SK-N-DZ (cell line): ENCODE measurements at regions not wholly inside any gene's neighbourhood (a gene's known extent, or its start where the extent isn't known, plus 50 kb on each side); places are given as distances from the start of the nearest gene placed in this dataset.
A peak's percentile ranks its signal among the peaks of the same experiment; 100 is the strongest.

Source experiments
- DNase-seq: peaks from one replicate; pipeline ENCODE4 v3.0.0-alpha.2; 2015; ENCODE audit warnings: low spot score

DNA sequence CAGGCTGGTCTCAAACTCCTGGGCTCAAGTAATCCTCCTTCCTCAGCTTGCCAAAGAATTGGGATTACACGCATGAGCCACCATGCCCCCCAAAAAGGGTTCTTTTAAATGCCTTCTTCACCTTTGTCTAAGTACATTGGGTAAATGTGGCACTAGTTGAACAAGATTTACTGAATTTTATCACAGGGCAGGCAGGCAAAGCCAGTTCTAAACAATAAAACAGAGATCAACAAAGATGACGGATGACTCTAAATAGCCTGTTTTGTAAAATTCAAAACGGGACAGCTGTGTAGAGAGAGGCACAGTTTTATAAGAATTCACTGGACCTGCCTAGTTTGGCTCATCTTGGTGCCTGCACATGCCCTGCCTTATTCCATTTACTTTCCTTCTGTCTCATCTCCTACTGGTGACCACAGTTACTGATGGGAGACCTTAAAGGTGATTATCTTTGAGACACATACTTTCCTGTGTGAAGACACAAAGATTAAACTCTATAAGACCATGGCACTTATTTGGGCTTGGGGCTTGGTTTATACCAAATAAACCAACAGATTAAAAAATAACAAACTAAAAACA lies 149.6 kb upstream of the DMRT1 start:
- no peak for DNase-seq

DNA sequence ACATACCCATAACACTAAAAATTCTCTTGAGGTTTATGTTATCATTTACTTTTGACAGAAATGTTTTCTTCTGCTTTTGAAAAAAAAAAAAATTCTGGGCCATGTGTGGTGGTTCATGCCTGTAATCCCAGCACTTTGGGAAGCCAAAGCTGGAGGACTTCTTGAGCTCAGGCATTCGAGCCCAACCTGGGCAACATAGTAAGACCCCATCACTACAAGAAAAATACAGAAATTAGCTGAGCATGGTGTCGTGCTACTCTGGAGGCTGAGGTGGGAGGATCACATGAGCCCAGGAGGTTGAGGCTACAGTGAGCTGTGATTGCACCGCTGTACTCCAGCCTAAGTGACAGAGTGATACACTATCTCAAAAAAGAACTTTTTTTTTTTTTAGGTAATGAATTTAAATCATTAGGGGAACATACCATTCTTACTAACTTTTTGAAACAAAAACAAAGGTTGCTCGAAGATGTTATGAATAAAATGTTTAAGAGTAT lies 148.8 kb upstream of the DMRT1 start:
- DNase-seq, result no peak

GRCh38 chr9:693201-694091 lies 148.1 kb upstream of the DMRT1 start:
- no peak for DNase-seq

DNA sequence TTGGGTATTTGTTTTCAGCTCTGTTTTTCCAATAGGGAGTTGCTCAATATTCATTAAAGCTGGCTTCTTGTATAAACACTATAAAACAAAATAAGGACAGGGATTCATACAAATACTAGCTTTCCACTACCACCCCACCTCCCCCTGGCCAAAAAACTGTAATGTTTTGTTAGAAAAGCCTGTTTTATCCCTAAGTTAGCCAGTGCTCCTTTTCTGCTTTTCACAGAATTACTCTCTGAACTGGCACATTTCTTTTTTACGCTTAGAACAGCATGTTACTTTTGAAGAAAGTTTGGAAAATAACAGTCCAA lies 147.4 kb upstream of the DMRT1 start:
- DNase-seq, result no peak

GRCh38 chr9:694403-695154 lies 146.9 kb upstream of the DMRT1 start:
- no peak for DNase-seq

DNA sequence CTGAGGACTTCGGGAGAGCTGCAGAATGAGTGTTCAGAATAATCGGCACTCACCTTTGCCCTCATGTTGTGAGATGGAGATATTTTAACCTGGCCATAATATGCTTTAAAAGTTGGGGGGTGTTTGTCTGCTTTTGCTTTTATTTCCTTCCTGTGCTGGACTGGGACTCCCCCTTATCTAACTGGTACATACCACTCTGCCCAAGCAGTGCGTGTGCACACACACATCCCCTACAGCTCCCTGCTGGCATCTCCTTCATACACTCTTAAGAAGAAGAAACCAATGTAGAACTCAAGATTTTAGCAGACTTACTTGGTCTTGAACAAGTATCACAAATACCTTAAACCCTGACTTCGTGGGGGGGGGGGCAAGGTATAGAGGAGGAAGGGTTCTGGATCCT lies 146.2 kb upstream of the DMRT1 start:
- no peak for DNase-seq

GRCh38 chr9:696332-697323 lies 144.9 kb upstream of the DMRT1 start:
- DNase-seq, result no peak

DNA sequence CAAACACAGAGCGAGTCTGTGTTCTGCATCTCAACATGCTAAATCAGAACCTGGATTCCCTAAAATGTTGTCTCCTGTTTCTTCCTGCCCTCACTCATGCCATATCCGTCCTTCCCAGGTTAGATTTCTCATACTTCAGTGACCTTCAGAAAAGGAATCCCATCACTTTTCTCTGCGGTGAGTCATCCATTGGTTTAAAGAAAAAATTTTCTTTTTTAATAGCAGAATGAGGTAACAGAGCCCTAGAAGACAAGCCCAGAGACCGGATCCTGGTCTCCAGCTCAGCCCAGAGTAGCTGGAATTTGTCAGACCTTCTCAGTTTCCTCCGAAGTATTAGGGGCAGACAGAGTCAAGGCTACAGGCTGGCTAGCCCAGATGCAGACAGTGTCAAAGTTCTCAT lies 143.2 kb upstream of the DMRT1 start:
- no peak for DNase-seq

- no peak for DNase-seq
Observed at GRCh38 chr9:698954-699353, 142.5 kb upstream of the DMRT1 start.

DNA sequence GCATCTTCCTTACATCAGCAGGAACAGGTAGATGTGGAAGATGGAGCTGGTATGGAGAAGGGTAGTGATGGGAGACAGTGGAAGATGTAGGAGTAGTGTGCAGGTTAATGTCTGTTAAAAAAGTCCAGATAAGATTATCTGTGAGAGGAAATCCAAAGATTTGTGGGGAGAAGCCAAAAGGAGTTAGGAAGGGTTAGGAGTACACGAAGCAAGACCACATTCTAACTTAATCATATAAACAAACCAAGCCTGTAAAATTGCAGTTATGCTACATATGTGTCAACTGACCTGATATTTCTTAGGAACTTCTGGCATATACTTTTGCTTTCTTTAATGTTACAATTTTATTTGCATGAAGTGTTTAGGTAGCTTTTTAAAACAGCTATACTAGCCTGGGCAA lies 142.1 kb upstream of the DMRT1 start:
- DNase-seq, result no peak

GRCh38 chr9:700365-701282 lies 140.9 kb upstream of the DMRT1 start:
- DNase-seq, result no peak

DNA sequence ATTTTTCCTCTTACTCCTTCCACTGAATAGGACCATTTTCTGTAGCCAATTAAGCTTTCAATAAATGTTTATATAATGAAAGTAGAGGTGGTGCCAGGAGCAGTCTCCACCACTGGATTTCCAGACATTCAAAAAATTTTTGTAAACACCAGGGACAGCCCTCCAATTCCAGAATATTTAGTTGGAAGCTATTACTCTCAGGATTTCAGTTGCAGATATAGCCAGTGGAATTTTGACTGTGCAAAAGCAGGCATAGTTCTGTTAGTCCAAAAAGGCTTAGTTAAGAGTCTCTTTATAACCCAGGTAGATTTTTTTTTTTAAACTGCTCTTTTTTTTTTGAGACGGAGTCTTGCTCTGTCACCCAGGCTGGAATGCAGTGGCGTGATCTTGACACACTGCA lies 138.1 kb upstream of the DMRT1 start:
- no peak for DNase-seq

- no peak for DNase-seq
Observed at GRCh38 chr9:706073-706472, 135.4 kb upstream of the DMRT1 start.

GRCh38 chr9:706606-707459 lies 134.7 kb upstream of the DMRT1 start:
- DNase-seq, result peak; percentile 1

DNA sequence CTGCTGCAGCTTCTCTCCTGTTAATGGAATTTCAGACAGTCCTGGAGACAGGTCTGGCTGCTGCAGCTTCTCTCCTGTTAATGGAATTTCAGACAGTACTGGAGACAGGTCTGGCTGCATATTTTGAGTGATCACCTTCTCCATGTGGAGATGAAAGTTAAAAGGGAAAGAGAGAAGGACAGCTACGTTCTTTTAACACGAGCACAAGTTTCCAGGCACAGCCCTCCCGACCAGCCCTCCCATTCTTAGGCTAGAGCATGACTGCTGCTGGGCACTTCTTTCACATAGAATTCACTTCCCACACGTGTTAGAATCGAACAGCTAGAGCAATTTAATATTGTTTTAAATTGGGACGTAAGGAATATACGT lies 133.3 kb upstream of the DMRT1 start:
- peak; percentile 13 for DNase-seq

GRCh38 chr9:708551-709432 lies 132.7 kb upstream of the DMRT1 start:
- DNase-seq, result no peak

DNA sequence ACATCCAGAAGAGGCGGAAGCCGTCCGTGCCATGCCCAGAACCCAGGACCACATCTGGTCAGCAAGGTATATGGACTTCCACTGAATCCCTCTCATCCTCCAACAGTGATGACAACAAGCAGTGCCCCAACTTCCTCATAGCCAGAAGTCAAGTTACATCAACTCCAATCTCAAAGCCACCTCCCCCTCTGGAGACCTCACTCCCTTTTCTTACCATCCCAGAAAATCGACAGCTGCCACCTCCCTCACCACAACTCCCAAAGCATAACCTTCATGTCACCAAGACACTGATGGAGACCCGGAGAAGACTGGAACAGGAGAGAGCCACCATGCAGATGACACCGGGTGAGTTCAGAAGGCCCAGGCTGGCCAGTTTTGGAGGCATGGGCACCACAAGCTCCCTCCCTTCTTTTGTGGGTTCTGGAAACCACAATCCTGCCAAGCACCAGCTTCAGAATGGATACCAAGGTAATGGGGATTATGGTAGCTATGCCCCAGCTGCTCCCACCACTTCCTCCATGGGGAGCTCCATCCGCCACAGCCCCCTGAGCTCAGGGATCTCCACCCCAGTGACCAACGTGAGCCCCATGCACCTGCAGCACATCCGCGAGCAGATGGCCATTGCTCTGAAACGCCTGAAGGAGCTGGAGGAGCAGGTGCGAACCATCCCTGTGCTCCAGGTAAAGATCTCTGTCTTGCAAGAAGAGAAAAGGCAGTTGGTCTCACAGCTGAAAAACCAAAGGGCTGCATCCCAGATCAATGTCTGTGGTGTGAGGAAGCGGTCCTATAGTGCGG lies 130.3 kb upstream of the DMRT1 start:
- DNase-seq, result no peak
